ENCODE measurements at regions not wholly inside any gene's neighbourhood (a gene's known extent, or its start where the extent isn't known, plus 50 kb on each side); places are given as distances from the start of the nearest gene placed in this dataset.

GRCh38 chrX:39667736-39668482 is 429.8 kb downstream of the BCOR start:
- Histone ChIP-seq H3K36me3 (ENCODE audit: insufficient read depth, insufficient read length, low read length) (no peaks in the 10 kb centered on the region), H3K27me3 (ENCODE audit: insufficient read depth, insufficient read length) (no peaks in the 10 kb centered on the region), H3K4me1 (ENCODE audit: insufficient read depth, insufficient read length) (no peaks in the 10 kb centered on the region), H3K9ac (ENCODE audit: insufficient read length, low read depth) (no peak overlapping the region), H3K4me3 (ENCODE audit: insufficient read length, low read depth) (no peak overlapping the region), H3K9me3 (ENCODE audit: insufficient read depth, low read length) (no peaks in the 10 kb centered on the region)
- no peak for TF ChIP-seq ZNF274 (IDR thresholded peaks at IDR 0.05; ENCODE audit: low read depth, low read length)
- TF ChIP-seq YY1 (IDR thresholded peaks at IDR 0.05; ENCODE audit: insufficient read depth, insufficient read length) = no peak
- TF ChIP-seq SUZ12 (IDR thresholded peaks at IDR 0.05; ENCODE audit: extremely low read depth, insufficient read depth, insufficient read length) = no peak
- DNase-seq (ENCODE audit: low read depth, low spot score) = no peak

- Histone ChIP-seq H3K9me3 (ENCODE audit: insufficient read depth, low read length) (no peaks in the 10 kb centered on the region), H3K9ac (ENCODE audit: insufficient read length, low read depth) (no peak overlapping the region), H3K27me3 (ENCODE audit: insufficient read depth, insufficient read length) (no peaks in the 10 kb centered on the region), H3K36me3 (ENCODE audit: insufficient read depth, insufficient read length, low read length) (no peaks in the 10 kb centered on the region), H3K4me3 (ENCODE audit: insufficient read length, low read depth) (no peak overlapping the region), H3K4me1 (ENCODE audit: insufficient read depth, insufficient read length) (no peaks in the 10 kb centered on the region)
- no peak for DNase-seq (ENCODE audit: low read depth, low spot score)
- TF ChIP-seq YY1 (IDR thresholded peaks at IDR 0.05; ENCODE audit: insufficient read depth, insufficient read length) (no peak), ZNF274 (IDR thresholded peaks at IDR 0.05; ENCODE audit: low read depth, low read length) (no peak), SUZ12 (IDR thresholded peaks at IDR 0.05; ENCODE audit: extremely low read depth, insufficient read depth, insufficient read length) (no peak)
Measured at GRCh38 chrX:39669668-39670067, 428.1 kb downstream of the BCOR start.

- Histone ChIP-seq H3K9me3 (ENCODE audit: insufficient read depth, low read length) (no peaks in the 10 kb centered on the region), H3K36me3 (ENCODE audit: insufficient read depth, insufficient read length, low read length) (no peaks in the 10 kb centered on the region), H3K9ac (ENCODE audit: insufficient read length, low read depth) (no peak overlapping the region), H3K27me3 (ENCODE audit: insufficient read depth, insufficient read length) (no peaks in the 10 kb centered on the region), H3K4me3 (ENCODE audit: insufficient read length, low read depth) (no peak overlapping the region), H3K4me1 (ENCODE audit: insufficient read depth, insufficient read length) (no peaks in the 10 kb centered on the region)
- no peak for TF ChIP-seq SUZ12 (IDR thresholded peaks at IDR 0.05; ENCODE audit: extremely low read depth, insufficient read depth, insufficient read length)
- no peak for TF ChIP-seq ZNF274 (IDR thresholded peaks at IDR 0.05; ENCODE audit: low read depth, low read length)
- TF ChIP-seq YY1 (IDR thresholded peaks at IDR 0.05; ENCODE audit: insufficient read depth, insufficient read length) = no peak
- no peak for DNase-seq (ENCODE audit: low read depth, low spot score)
Measured at GRCh38 chrX:39670281-39670680, 427.5 kb downstream of the BCOR start.

GRCh38 chrX:39672405-39672804 is 425.4 kb downstream of the BCOR start:
- no peak for DNase-seq (ENCODE audit: low read depth, low spot score)
- TF ChIP-seq SUZ12 (IDR thresholded peaks at IDR 0.05; ENCODE audit: extremely low read depth, insufficient read depth, insufficient read length) (no peak), YY1 (IDR thresholded peaks at IDR 0.05; ENCODE audit: insufficient read depth, insufficient read length) (no peak), ZNF274 (IDR thresholded peaks at IDR 0.05; ENCODE audit: low read depth, low read length) (no peak)
- H3K27me3 ChIP-seq (ENCODE audit: insufficient read depth, insufficient read length) = no peaks in the 10 kb centered on the region

GRCh38 chrX:39674490-39675161 is 423.1 kb downstream of the BCOR start:
- no peak overlapping the region for H3K9ac ChIP-seq (ENCODE audit: insufficient read length, low read depth)
- TF ChIP-seq ZNF274 (IDR thresholded peaks at IDR 0.05; ENCODE audit: low read depth, low read length) (no peak), YY1 (IDR thresholded peaks at IDR 0.05; ENCODE audit: insufficient read depth, insufficient read length) (no peak), SUZ12 (IDR thresholded peaks at IDR 0.05; ENCODE audit: extremely low read depth, insufficient read depth, insufficient read length) (no peak)
- H3K36me3 ChIP-seq (ENCODE audit: insufficient read depth, insufficient read length, low read length) = no peaks in the 10 kb centered on the region
- peaks cover 8% of the 10 kb centered on the region; the same call in 1 of the 2 replicates for H3K9me3 ChIP-seq (ENCODE audit: insufficient read depth, low read length)
- H3K27me3 ChIP-seq (ENCODE audit: insufficient read depth, insufficient read length) = no peaks in the 10 kb centered on the region
- H3K4me3 ChIP-seq (ENCODE audit: insufficient read length, low read depth) = no peak overlapping the region
- H3K4me1 ChIP-seq (ENCODE audit: insufficient read depth, insufficient read length) = peaks cover 2% of the 10 kb centered on the region
- no peak for DNase-seq (ENCODE audit: low read depth, low spot score)

More at GRCh38 chrX:39672405-39672804, 425.4 kb downstream of the BCOR start:
- Histone ChIP-seq H3K4me1 (ENCODE audit: insufficient read depth, insufficient read length) (no peaks in the 10 kb centered on the region), H3K9me3 (ENCODE audit: insufficient read depth, low read length) (peaks cover 8% of the 10 kb centered on the region; the same call in 1 of the 2 replicates), H3K9ac (ENCODE audit: insufficient read length, low read depth) (no peak overlapping the region), H3K36me3 (ENCODE audit: insufficient read depth, insufficient read length, low read length) (no peaks in the 10 kb centered on the region), H3K4me3 (ENCODE audit: insufficient read length, low read depth) (no peak overlapping the region)

- Histone ChIP-seq H3K9me3 (ENCODE audit: insufficient read depth, low read length) (peaks cover 8% of the 10 kb centered on the region; the same call in 1 of the 2 replicates), H3K9ac (ENCODE audit: insufficient read length, low read depth) (no peak overlapping the region), H3K4me1 (ENCODE audit: insufficient read depth, insufficient read length) (peaks cover 2% of the 10 kb centered on the region), H3K36me3 (ENCODE audit: insufficient read depth, insufficient read length, low read length) (no peaks in the 10 kb centered on the region), H3K27me3 (ENCODE audit: insufficient read depth, insufficient read length) (no peaks in the 10 kb centered on the region), H3K4me3 (ENCODE audit: insufficient read length, low read depth) (no peak overlapping the region)
- no peak for DNase-seq (ENCODE audit: low read depth, low spot score)
- TF ChIP-seq YY1 (IDR thresholded peaks at IDR 0.05; ENCODE audit: insufficient read depth, insufficient read length) = no peak
- no peak for TF ChIP-seq SUZ12 (IDR thresholded peaks at IDR 0.05; ENCODE audit: extremely low read depth, insufficient read depth, insufficient read length)
- TF ChIP-seq ZNF274 (IDR thresholded peaks at IDR 0.05; ENCODE audit: low read depth, low read length) = no peak
Measured at GRCh38 chrX:39675162-39675553, 422.6 kb downstream of the BCOR start.

GRCh38 chrX:39675619-39676018 is 422.1 kb downstream of the BCOR start:
- TF ChIP-seq ZNF274 (IDR thresholded peaks at IDR 0.05; ENCODE audit: low read depth, low read length) = no peak
- no peak for TF ChIP-seq SUZ12 (IDR thresholded peaks at IDR 0.05; ENCODE audit: extremely low read depth, insufficient read depth, insufficient read length)
- TF ChIP-seq YY1 (IDR thresholded peaks at IDR 0.05; ENCODE audit: insufficient read depth, insufficient read length) = no peak
- DNase-seq (ENCODE audit: low read depth, low spot score) = no peak
- H3K4me3 ChIP-seq (ENCODE audit: insufficient read length, low read depth) = no peak overlapping the region
- peaks cover 8% of the 10 kb centered on the region; the same call in 1 of the 2 replicates for H3K9me3 ChIP-seq (ENCODE audit: insufficient read depth, low read length)
- no peaks in the 10 kb centered on the region for H3K27me3 ChIP-seq (ENCODE audit: insufficient read depth, insufficient read length)
- no peaks in the 10 kb centered on the region for H3K36me3 ChIP-seq (ENCODE audit: insufficient read depth, insufficient read length, low read length)
- H3K9ac ChIP-seq (ENCODE audit: insufficient read length, low read depth) = no peak overlapping the region
- H3K4me1 ChIP-seq (ENCODE audit: insufficient read depth, insufficient read length) = peaks cover 2% of the 10 kb centered on the region

Data from NT2/D1 (cell line).